HepG2 (cell line): ENCODE measurements at regions not wholly inside any gene's neighbourhood (a gene's known extent, or its start where the extent isn't known, plus 50 kb on each side); places are given as distances from the start of the nearest gene placed in this dataset.

Experiments
- ATAC-seq: fragments of 200-7000 bp; cut with Tn5 transposase; 3 replicates; pipeline ENCODE4 v1.9.1; 2020; ENCODE audit warnings: mild to moderate bottlenecking, moderate library complexity
- BruUV-seq: library from RNA; stranded (reverse); fragments of 400-500 nt; replicated peaks from 2 replicates; lab custom pipeline; 2021; lab: Mats Ljungman, UMichigan
- CTCF ChIA-PET: fragments of 300-600 bp; formaldehyde crosslinking; extraction: SDS; loops from one replicate; lab custom pipeline; 2021; ENCODE audit warnings: low total read pairs, inconsistent platforms, low intra/inter-chr PET ratio; lab: Yijun Ruan, JAX
- POLR2A ChIA-PET: fragments of 350-600 bp; sonication (Branson Sonifier 250); formaldehyde crosslinking; loops from one replicate; lab custom pipeline; 2020; ENCODE audit warnings: antibody characterized with exemption, inconsistent platforms; lab: Yijun Ruan, JAX
- DNase-seq: peaks from one replicate; pipeline ENCODE4 v3.0.0-alpha.2; 2015; ENCODE audit warnings: low spot score
- FAIRE-seq: peaks from 3 replicates; lab custom pipeline; 2011; peaks lifted over from hg19 to GRCh38; lab: Jason Lieb, UNC
- H2AFZ ChIP-seq: one replicate; pipeline ENCODE4 v1.6.1; 2011; ENCODE audit warnings: low read length, inconsistent platforms
- H3K27ac ChIP-seq: fragments of 300-600 bp; 3 replicates; pipeline ENCODE4 v1.8.0; 2011; ENCODE audit warnings: mixed run types, mild to moderate bottlenecking, mixed read lengths, low read length, inconsistent platforms; ENCODE audit not compliant: insufficient read depth; ENCODE audit errors: extremely low read length
- H3K27me3 ChIP-seq, 2 experiments: fragments of 200-600 bp in 1 of 2; 2 replicates in 1 of 2; 3 replicates in 1 of 2; pipeline versions ENCODE4 v1.6.0 to v1.8.0; 2011; ENCODE audit warnings: low read length in 2 of 2, mild to moderate bottlenecking in 2 of 2, moderate library complexity in 2 of 2, inconsistent platforms in 1 of 2; ENCODE audit not compliant: insufficient read depth in 2 of 2, control insufficient read depth in 1 of 2
- H3K36me3 ChIP-seq, 2 experiments: fragments of 200-600 bp in 1 of 2; replicated peaks in 1 of 2; 2 replicates in 1 of 2; 3 replicates in 1 of 2; pipeline versions ENCODE4 v1.5.1 to v1.8.0; 2011; ENCODE audit warnings: low read length in 2 of 2, inconsistent platforms in 1 of 2; ENCODE audit not compliant: insufficient read depth in 2 of 2, control insufficient read depth in 1 of 2
- H3K4me1 ChIP-seq: 2 replicates; pipeline ENCODE4 v1.5.1; 2012; ENCODE audit warnings: low read length, inconsistent platforms; ENCODE audit not compliant: insufficient read depth
- H3K4me2 ChIP-seq: 2 replicates; pipeline ENCODE4 v1.6.0; 2011; ENCODE audit warnings: low read depth, low read length, inconsistent platforms
- H3K4me3 ChIP-seq, 3 experiments: fragments of 200-600 bp in 1 of 3; sonication (generic), shearing (Covaris generic) in 1 of 3; replicated peaks in 1 of 3; 2 replicates each; pipeline ENCODE4 v1.5.1; 2011 to 2016; ENCODE audit warnings: low read length in 3 of 3, inconsistent platforms in 2 of 3, low read depth in 2 of 3, mild to moderate bottlenecking in 2 of 3, control low read depth in 1 of 3, mixed read lengths in 1 of 3; ENCODE audit not compliant: insufficient read depth in 1 of 3
- H3K79me2 ChIP-seq: one replicate; pipeline ENCODE4 v1.6.1; 2011; ENCODE audit warnings: low read length, inconsistent platforms; ENCODE audit not compliant: insufficient read depth
- H3K9ac ChIP-seq: 2 replicates; pipeline ENCODE4 v1.6.0; 2011; ENCODE audit warnings: mild to moderate bottlenecking, low read depth, low read length, inconsistent platforms; ENCODE audit not compliant: insufficient read depth
- H3K9me3 ChIP-seq: 2 replicates; pipeline ENCODE4 v1.5.1; 2012; ENCODE audit warnings: mild to moderate bottlenecking, low read length
- H4K20me1 ChIP-seq: 2 replicates; pipeline ENCODE4 v1.6.0; 2011; ENCODE audit warnings: inconsistent platforms, mild to moderate bottlenecking, low read length, moderate library complexity; ENCODE audit not compliant: insufficient read depth
- CENPT ChIP-seq: sonication (generic); formaldehyde crosslinking; IDR thresholded peaks from 2 replicates; pipeline ENCODE4 v1.8.0; 2022; ENCODE audit warnings: low read depth, mild to moderate bottlenecking, moderate library complexity, missing genetic modification reagents
- ERF ChIP-seq: IDR thresholded peaks from 2 replicates; pipeline ENCODE4 v1.6.1; 2018; ENCODE audit warnings: missing biosample characterization, missing genetic modification reagents
- MED8 ChIP-seq: sonication (generic); formaldehyde crosslinking; IDR thresholded peaks from 2 replicates; pipeline ENCODE4 v1.8.1; 2023; ENCODE audit warnings: mild to moderate bottlenecking, missing genetic modification reagents; ENCODE audit not compliant: insufficient replicate concordance
- MIER2 ChIP-seq: IDR thresholded peaks from 2 replicates; pipeline ENCODE4 v1.6.1; 2016; ENCODE audit warnings: missing biosample characterization, missing genetic modification reagents
- RELA ChIP-seq: sonication (generic); formaldehyde crosslinking; IDR thresholded peaks from 2 replicates; pipeline ENCODE4 v1.4.0; 2020; ENCODE audit warnings: missing genetic modification reagents
- TEAD2 ChIP-seq: sonication (generic); formaldehyde crosslinking; IDR thresholded peaks from 2 replicates; pipeline ENCODE4 v1.9.0; 2021; ENCODE audit warnings: missing genetic modification reagents
- ZNF136 ChIP-seq: sonication (generic); formaldehyde crosslinking; IDR thresholded peaks from 2 replicates; pipeline ENCODE4 v1.8.1; 2022; ENCODE audit warnings: low read depth, mild to moderate bottlenecking, moderate library complexity, missing genetic modification reagents
- ZNF512 ChIP-seq: sonication (generic); formaldehyde crosslinking; IDR thresholded peaks from 2 replicates; pipeline ENCODE4 v1.4.0; 2020; ENCODE audit warnings: mild to moderate bottlenecking, missing genetic modification reagents
- ZNF615 ChIP-seq: sonication (generic); formaldehyde crosslinking; IDR thresholded peaks from 2 replicates; pipeline ENCODE4 v1.5.0; 2020; ENCODE audit warnings: mild to moderate bottlenecking, missing genetic modification reagents, borderline replicate concordance
- ZNF777 ChIP-seq: sonication (generic); formaldehyde crosslinking; IDR thresholded peaks from 2 replicates; pipeline ENCODE4 v1.4.0; 2020; ENCODE audit warnings: missing genetic modification reagents
- WGBS: methylation state at CpG from one replicate; pipeline ENCODE4 v1.1.6; 2017; ENCODE audit warnings: low lambda C conversion rate; 5-methylcytosine and 5-hydroxymethylcytosine counted together
- in situ Hi-C: cut with HindIII; loops from 2 replicates; pipeline ENCODE4 v1.10.0; 2017; ENCODE audit warnings: low pct_unique_long_range_greater_than_20kb; ENCODE audit not compliant: extremely low pct_ligation_motif_present
- intact Hi-C: fragments of 100-400 bp; cut with micrococcal nuclease; formaldehyde crosslinking; loops from one replicate; pipeline ENCODE4 v1.10.0; 2022; ENCODE audit not compliant: unreplicated experiment
- TF ChIP-seq, protein P1 (sequence below): sonication (generic); formaldehyde crosslinking; IDR thresholded peaks from 2 replicates; pipeline ENCODE4 v1.4.0; 2020; ENCODE audit warnings: missing genetic modification reagents
- TF ChIP-seq, protein P2 (sequence below): sonication (generic); formaldehyde crosslinking; IDR thresholded peaks from 2 replicates; pipeline ENCODE4 v1.8.0; 2022; ENCODE audit warnings: mild to moderate bottlenecking, missing genetic modification reagents, moderate library complexity

DNA sequence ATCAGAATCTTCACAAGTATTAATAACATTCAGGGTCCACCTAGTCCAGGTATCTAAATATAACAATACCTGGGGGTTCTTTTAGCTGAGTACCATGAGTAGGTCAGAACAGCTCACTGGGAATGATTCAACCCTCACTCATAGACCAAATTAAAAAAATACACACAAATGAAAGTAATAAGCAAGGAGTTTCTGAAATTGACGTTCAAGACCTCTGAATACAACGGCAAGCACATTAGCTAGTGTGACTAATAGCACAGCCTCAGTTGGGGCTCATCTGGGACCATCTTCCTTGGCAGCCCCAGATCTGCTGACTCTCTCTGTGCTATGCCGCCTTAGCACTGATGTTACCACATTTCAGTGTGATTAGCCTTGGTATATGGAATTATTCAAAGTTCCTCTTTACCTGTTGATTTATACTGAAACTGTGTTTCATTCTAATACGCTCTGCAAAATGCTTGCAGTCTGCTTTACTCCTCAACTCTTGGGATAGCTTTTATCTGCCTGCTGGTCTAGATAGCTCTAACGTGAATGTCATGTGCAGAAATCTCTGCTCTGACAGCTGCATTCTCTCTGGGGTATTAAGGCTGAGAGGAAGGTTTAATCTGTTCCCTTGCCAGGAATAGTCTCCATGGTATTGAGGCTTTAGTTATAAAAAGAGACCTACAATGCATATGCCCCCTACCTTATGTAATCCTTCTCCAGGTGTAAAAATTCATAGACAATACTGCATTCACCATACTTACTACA is 153.3 kb downstream of the METTL4 start:
- Histone ChIP-seq H3K27ac (no peak overlapping the region), H3K4me2 (no peak overlapping the region), H3K4me1 (no peaks in the 10 kb centered on the region), H3K9ac (no peak overlapping the region), H3K4me3 (no peak overlapping the region), H3K79me2 (no peaks in the 10 kb centered on the region), H4K20me1 (no peaks in the 10 kb centered on the region), H3K9me3 (no peaks in the 10 kb centered on the region), H2AFZ (no peak overlapping the region), H3K36me3 (no peaks in the 10 kb centered on the region), H3K27me3 (no peaks in the 10 kb centered on the region)
- WGBS, result 12% methylated on average over 5 of the region's 5 CpGs
- no TSS peak for BruUV-seq
- ChIA-PET CTCF (no interaction called here), POLR2A (no interaction called here)
- ATAC-seq, result no peak
- no peak for DNase-seq
- in situ Hi-C loops, result no loop called here
- FAIRE-seq, result no peak
- intact Hi-C loops, result no loop called here
- TF ChIP-seq, protein P1, sequence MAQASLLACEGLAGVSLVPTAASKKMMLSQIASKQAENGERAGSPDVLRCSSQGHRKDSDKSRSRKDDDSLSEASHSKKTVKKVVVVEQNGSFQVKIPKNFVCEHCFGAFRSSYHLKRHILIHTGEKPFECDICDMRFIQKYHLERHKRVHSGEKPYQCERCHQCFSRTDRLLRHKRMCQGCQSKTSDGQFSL, result no peak
- TF ChIP-seq ERF (CRISPR knock-in tag), result no peak
- no peak for TF ChIP-seq ZNF615 (CRISPR knock-in tag)
- TF ChIP-seq MIER2 (CRISPR knock-in tag), result no peak
- TF ChIP-seq ZNF512 (CRISPR knock-in tag), result no peak
- no peak for TF ChIP-seq RELA (CRISPR knock-in tag)
- TF ChIP-seq MED8, result no peak
- no peak for TF ChIP-seq CENPT
- TF ChIP-seq, protein P2, sequence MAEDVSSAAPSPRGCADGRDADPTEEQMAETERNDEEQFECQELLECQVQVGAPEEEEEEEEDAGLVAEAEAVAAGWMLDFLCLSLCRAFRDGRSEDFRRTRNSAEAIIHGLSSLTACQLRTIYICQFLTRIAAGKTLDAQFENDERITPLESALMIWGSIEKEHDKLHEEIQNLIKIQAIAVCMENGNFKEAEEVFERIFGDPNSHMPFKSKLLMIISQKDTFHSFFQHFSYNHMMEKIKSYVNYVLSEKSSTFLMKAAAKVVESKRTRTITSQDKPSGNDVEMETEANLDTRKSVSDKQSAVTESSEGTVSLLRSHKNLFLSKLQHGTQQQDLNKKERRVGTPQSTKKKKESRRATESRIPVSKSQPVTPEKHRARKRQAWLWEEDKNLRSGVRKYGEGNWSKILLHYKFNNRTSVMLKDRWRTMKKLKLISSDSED (CRISPR knock-in tag), result no peak
- no peak for TF ChIP-seq ZNF777 (CRISPR knock-in tag)
- TF ChIP-seq TEAD2 (CRISPR knock-in tag), result no peak
- TF ChIP-seq ZNF136 (CRISPR knock-in tag), result no peak
